ENCODE measurements at regions not wholly inside any gene's neighbourhood (a gene's known extent, or its start where the extent isn't known, plus 50 kb on each side); places are given as distances from the start of the nearest gene placed in this dataset.

GRCh38 chr3:13123013-13123654, 49.9 kb upstream of the IQSEC1 start:
- H3K36me3 ChIP-seq (ENCODE audit: insufficient read depth, low read length) = no peaks in the 10 kb centered on the region
- Mint-ChIP-seq H3K4me3 (no peak overlapping the region), H3K36me3 (no peaks in the 10 kb centered on the region), H3K27me3 (peaks cover 0 to 1% of the 10 kb centered on the region in 2 donors), H3K9me3 (no peaks in the 10 kb centered on the region), H3K27ac (peak overlapping the region in 1 of 7 donors; percentile 37), H3K4me1 (no peaks in the 10 kb centered on the region)
- ChIA-PET CTCF (ENCODE audit: partially characterized antibody) (no interaction called here), POLR2A (ENCODE audit: partially characterized antibody) (no interaction called here)
- H3K4me1 ChIP-seq (ENCODE audit: insufficient read depth, low read length) = no peaks in the 10 kb centered on the region
- H3K9me3 ChIP-seq (ENCODE audit: control insufficient read depth in 1 of 2, low read length in 2 of 2) = no peaks in the 10 kb centered on the region
- H3K4me3 ChIP-seq (ENCODE audit: low read length in 2 of 2) = no peak overlapping the region
- intact Hi-C loops (cut with micrococcal nuclease) = no loop called here
- no peaks in the 10 kb centered on the region for H3K27me3 ChIP-seq (ENCODE audit: insufficient read depth, low read length)
- no peak for DNase-seq
- H3K27ac ChIP-seq (ENCODE audit: low read depth, low read length) = no peak overlapping the region
